ENCODE measurements at regions not wholly inside any gene's neighbourhood (a gene's known extent, or its start where the extent isn't known, plus 50 kb on each side); places are given as distances from the start of the nearest gene placed in this dataset.

DNA sequence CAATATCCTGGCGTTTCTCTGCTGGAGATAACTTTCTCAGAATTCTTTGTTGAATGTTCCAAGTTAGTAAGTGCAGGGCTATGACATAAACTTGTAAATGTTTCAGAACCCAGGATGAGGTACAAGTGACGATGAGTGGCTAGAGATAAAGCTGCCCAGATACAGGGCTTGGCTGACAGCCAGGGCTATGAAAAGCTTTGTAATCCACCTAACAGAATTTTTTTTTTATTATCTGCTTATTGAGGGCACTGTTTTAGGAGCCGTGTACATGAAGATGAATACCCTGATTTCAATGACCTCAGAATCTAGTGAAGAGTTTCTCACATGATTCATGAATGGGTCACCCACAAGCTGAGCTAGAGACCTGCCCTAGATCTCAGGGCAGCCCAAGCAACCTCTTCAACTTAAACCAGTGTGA lies 431.4 kb downstream of the DIPK2A start:
- WGBS, 2 donors = 77 to 79% methylated on average over 3 of the region's 3 CpGs
- peaks cover 0 to 25% (median 4%) of the 10 kb centered on the region in 4 donors for H3K9me3 ChIP-seq
- no peak for DNase-seq (ENCODE audit: low spot score in 2 of 2)

DNA sequence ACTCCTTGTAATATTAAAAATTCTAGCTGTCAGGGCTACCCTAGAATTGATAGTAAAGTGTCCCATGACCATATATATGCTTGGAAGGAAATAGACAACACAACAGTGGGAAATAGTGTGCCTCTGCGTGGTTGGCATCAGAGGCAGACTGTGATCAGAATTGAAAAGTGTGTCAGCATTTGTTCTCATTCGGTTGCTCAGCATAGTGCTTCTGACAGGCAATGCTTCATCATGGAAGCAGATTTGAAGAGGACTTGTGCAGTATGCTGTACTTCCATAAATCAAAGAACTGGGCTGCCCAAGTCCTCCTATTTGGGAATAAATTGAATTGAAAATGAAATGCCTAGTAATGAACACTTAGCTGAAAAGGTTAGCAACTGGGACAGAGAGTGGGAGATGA lies 435.7 kb downstream of the DIPK2A start:
- Histone ChIP-seq H3K27me3 (no peaks in the 10 kb centered on the region), H3K27ac (no peak overlapping the region), H3K4me3 (no peak overlapping the region), H3K36me3 (no peaks in the 10 kb centered on the region), H3K9me3 (peaks cover 0 to 8% (median 0%) of the 10 kb centered on the region in 4 donors), H3K4me1 (no peaks in the 10 kb centered on the region)
- 85 to 90% methylated on average over 2 of the region's 2 CpGs for WGBS, 2 donors
- TF ChIP-seq EP300 (IDR thresholded peaks at IDR 0.05) (no peak), CTCF (IDR thresholded peaks at IDR 0.05) (no peak), POLR2A (IDR thresholded peaks at IDR 0.05) (no peak)
- no peak for DNase-seq (ENCODE audit: low spot score in 2 of 2)

More for the DNA sequence above, 431.4 kb downstream of the DIPK2A start:
- Histone ChIP-seq H3K36me3 (no peaks in the 10 kb centered on the region), H3K4me1 (no peaks in the 10 kb centered on the region), H3K27me3 (no peaks in the 10 kb centered on the region), H3K27ac (no peak overlapping the region), H3K4me3 (no peak overlapping the region)
- TF ChIP-seq POLR2A (IDR thresholded peaks at IDR 0.05) (no peak), CTCF (IDR thresholded peaks at IDR 0.05) (no peak), EP300 (IDR thresholded peaks at IDR 0.05) (no peak)

GRCh38 chr3:144409319-144409718 lies 437.7 kb downstream of the DIPK2A start:
- Histone ChIP-seq H3K9me3 (peaks cover 0 to 8% (median 0%) of the 10 kb centered on the region in 4 donors), H3K4me3 (no peak overlapping the region), H3K36me3 (no peaks in the 10 kb centered on the region), H3K27me3 (no peaks in the 10 kb centered on the region), H3K27ac (no peak overlapping the region), H3K4me1 (no peaks in the 10 kb centered on the region)
- TF ChIP-seq POLR2A (IDR thresholded peaks at IDR 0.05) (no peak), CTCF (IDR thresholded peaks at IDR 0.05) (no peak), EP300 (IDR thresholded peaks at IDR 0.05) (no peak)
- no peak for DNase-seq (ENCODE audit: low spot score in 2 of 2)

DNA sequence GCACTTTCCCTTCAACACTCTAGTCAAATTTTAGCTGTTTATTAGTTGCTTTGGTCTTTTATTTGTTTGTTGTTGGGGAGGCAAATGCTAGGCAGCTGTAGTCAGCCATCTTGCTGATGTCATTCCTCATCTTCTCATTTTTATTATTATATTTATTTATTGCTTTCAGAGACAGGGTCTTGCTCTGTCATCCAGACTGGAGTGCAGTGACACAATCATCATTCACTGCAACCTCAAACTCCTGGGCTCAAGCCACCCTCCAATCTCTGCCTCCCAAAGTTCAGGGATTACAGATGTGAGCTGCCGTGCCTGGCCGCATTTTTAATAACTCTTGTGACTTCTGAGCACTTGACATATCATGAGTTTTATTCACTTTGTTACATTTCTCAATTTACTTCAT lies 441.4 kb downstream of the DIPK2A start:
- 93 to 95% methylated on average over 2 of the region's 2 CpGs for WGBS, 2 donors
- Histone ChIP-seq H3K27ac (no peak overlapping the region), H3K9me3 (peaks cover 0 to 8% (median 0%) of the 10 kb centered on the region in 4 donors), H3K27me3 (no peaks in the 10 kb centered on the region), H3K4me3 (no peak overlapping the region), H3K36me3 (no peaks in the 10 kb centered on the region), H3K4me1 (no peaks in the 10 kb centered on the region)
- DNase-seq (ENCODE audit: low spot score in 2 of 2) = no peak
- TF ChIP-seq POLR2A (IDR thresholded peaks at IDR 0.05) (no peak), EP300 (IDR thresholded peaks at IDR 0.05) (no peak), CTCF (IDR thresholded peaks at IDR 0.05) (no peak)

DNA sequence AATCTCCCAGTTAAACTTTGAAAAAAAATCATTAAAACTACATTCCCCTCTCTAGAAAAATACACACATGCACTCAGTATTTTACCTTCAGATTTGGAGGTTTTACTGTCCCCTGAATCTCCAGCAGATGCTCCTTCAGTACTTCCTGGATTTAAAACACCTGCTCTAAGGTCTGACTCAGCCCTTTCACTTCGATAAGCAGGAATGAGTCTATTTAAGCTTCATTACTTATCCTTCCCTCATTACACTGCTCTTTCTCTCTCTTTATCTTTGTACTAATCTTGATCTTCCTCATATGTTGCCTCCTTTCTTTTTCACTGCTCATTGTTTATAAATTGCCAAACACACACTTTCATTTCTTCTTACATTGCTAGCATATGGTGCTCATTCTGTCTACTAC lies 443.9 kb downstream of the DIPK2A start:
- DNase-seq (ENCODE audit: low spot score in 2 of 2) = no peak
- Histone ChIP-seq H3K27me3 (no peaks in the 10 kb centered on the region), H3K4me1 (no peaks in the 10 kb centered on the region), H3K9me3 (peaks cover 0 to 4% (median 0%) of the 10 kb centered on the region in 4 donors), H3K36me3 (no peaks in the 10 kb centered on the region), H3K4me3 (no peak overlapping the region), H3K27ac (no peak overlapping the region)
- 92% methylated on average over 1 of the region's 1 CpG for WGBS, 2 donors
- TF ChIP-seq POLR2A (IDR thresholded peaks at IDR 0.05) = no peak

- Histone ChIP-seq H3K27ac (no peak overlapping the region), H3K9me3 (no peaks in the 10 kb centered on the region), H3K4me3 (no peak overlapping the region), H3K36me3 (no peaks in the 10 kb centered on the region), H3K27me3 (no peaks in the 10 kb centered on the region), H3K4me1 (no peaks in the 10 kb centered on the region)
- TF ChIP-seq CTCF (IDR thresholded peaks at IDR 0.05) = no peak
- no peak for TF ChIP-seq EP300 (IDR thresholded peaks at IDR 0.05)
- no peak for TF ChIP-seq POLR2A (IDR thresholded peaks at IDR 0.05)
- no peak for DNase-seq (ENCODE audit: low spot score in 2 of 2)
- 88 to 93% methylated on average over 4 of the region's 4 CpGs for WGBS, 2 donors
Measured at GRCh38 chr3:144424606-144425005, 453.0 kb downstream of the DIPK2A start.

Measured in tibial nerve (tissue), 4 donors.